HEK293T (cell line): ENCODE measurements at regions not wholly inside any gene's neighbourhood (a gene's known extent, or its start where the extent isn't known, plus 50 kb on each side); places are given as distances from the start of the nearest gene placed in this dataset.

Experiments
- CTCF ChIA-PET: fragments of 350-600 bp; formaldehyde crosslinking; extraction: SDS; loops from one replicate; lab custom pipeline; 2021; ENCODE audit warnings: antibody characterized with exemption, inconsistent platforms; lab: Yijun Ruan, JAX
- POLR2A ChIA-PET: fragments of 350-600 bp; formaldehyde crosslinking; extraction: SDS; loops from one replicate; lab custom pipeline; 2020; ENCODE audit warnings: antibody characterized with exemption, inconsistent platforms; lab: Yijun Ruan, JAX
- DNase-seq: peaks from one replicate; pipeline ENCODE4 v3.0.0; 2012; ENCODE audit warnings: mixed read lengths; ENCODE audit errors: extremely low spot score
- ARNT ChIP-seq: fragments of 450-650 bp; IDR thresholded peaks from 2 replicates; pipeline ENCODE4 v1.6.1; 2017; ENCODE audit warnings: mild to moderate bottlenecking
- BHLHE40 ChIP-seq: fragments of 450-650 bp; IDR thresholded peaks from 2 replicates; pipeline ENCODE4 v1.6.1; 2016; ENCODE audit warnings: mild to moderate bottlenecking, moderate library complexity, borderline replicate concordance
- CTBP1 ChIP-seq: fragments of 450-650 bp; IDR thresholded peaks from 2 replicates; pipeline ENCODE4 v1.6.1; 2016; ENCODE audit warnings: borderline replicate concordance
- ELF4 ChIP-seq: fragments of 450-650 bp; IDR thresholded peaks from 2 replicates; pipeline ENCODE4 v1.6.1; 2017; ENCODE audit warnings: antibody characterized with exemption
- FOXA1 ChIP-seq: fragments of 450-650 bp; IDR thresholded peaks from 2 replicates; pipeline ENCODE4 v1.6.1; 2016; ENCODE audit warnings: mild to moderate bottlenecking
- FOXK2 ChIP-seq: fragments of 450-650 bp; IDR thresholded peaks from 2 replicates; pipeline ENCODE4 v1.6.1; 2016; ENCODE audit warnings: mild to moderate bottlenecking
- FOXM1 ChIP-seq: fragments of 450-650 bp; IDR thresholded peaks from 2 replicates; pipeline ENCODE4 v1.6.1; 2017; ENCODE audit warnings: mild to moderate bottlenecking, borderline replicate concordance
- HDGF ChIP-seq: fragments of 450-650 bp; IDR thresholded peaks from 2 replicates; pipeline ENCODE4 v1.6.1; 2017; ENCODE audit warnings: antibody characterized with exemption, borderline replicate concordance
- L3MBTL2 ChIP-seq: fragments of 450-650 bp; conservative IDR thresholded peaks from 2 replicates; pipeline ENCODE4 v1.6.1; 2016; ENCODE audit warnings: mild to moderate bottlenecking
- LEF1 ChIP-seq: fragments of 450-650 bp; IDR thresholded peaks from 2 replicates; pipeline ENCODE4 v1.6.1; 2017; ENCODE audit warnings: mild to moderate bottlenecking, borderline replicate concordance
- NFRKB ChIP-seq: fragments of 450-650 bp; IDR thresholded peaks from 2 replicates; pipeline ENCODE4 v1.6.1; 2016; ENCODE audit warnings: mild to moderate bottlenecking, moderate library complexity
- PKNOX1 ChIP-seq: fragments of 450-650 bp; IDR thresholded peaks from 2 replicates; pipeline ENCODE4 v1.6.1; 2016
- SP1 ChIP-seq: fragments of 450-650 bp; IDR thresholded peaks from 2 replicates; pipeline ENCODE4 v1.6.1; 2017
- SUZ12 ChIP-seq: fragments of 450-650 bp; IDR thresholded peaks from 2 replicates; pipeline ENCODE4 v1.6.1; 2016; ENCODE audit warnings: mild to moderate bottlenecking
- TARDBP ChIP-seq: fragments of 450-650 bp; IDR thresholded peaks from 2 replicates; pipeline ENCODE4 v1.6.1; 2016
- ZNF384 ChIP-seq: fragments of 450-650 bp; IDR thresholded peaks from 2 replicates; pipeline ENCODE4 v1.6.1; 2016

GRCh38 chrX:34437586-34437985 is 219.5 kb downstream of the TMEM47 start:
- no peak for DNase-seq
- TF ChIP-seq FOXA1 (no peak), ELF4 (no peak), ZNF384 (no peak), CTBP1 (no peak), LEF1 (no peak), HDGF (no peak), ARNT (no peak), SUZ12 (no peak), SP1 (no peak)
- CTCF ChIA-PET = no interaction called here
- POLR2A ChIA-PET = no interaction called here

- ChIA-PET CTCF (no interaction called here), POLR2A (no interaction called here)
- DNase-seq = peak; percentile 28
Observed at GRCh38 chrX:34426334-34426733, 230.8 kb downstream of the TMEM47 start.

GRCh38 chrX:34406580-34406979 is 250.5 kb downstream of the TMEM47 start:
- ChIA-PET CTCF (no interaction called here), POLR2A (no interaction called here)
- DNase-seq = no peak
- TF ChIP-seq BHLHE40 (no peak), PKNOX1 (no peak), ZNF384 (no peak), SP1 (no peak), HDGF (no peak), L3MBTL2 (no peak), ELF4 (no peak), FOXM1 (no peak), SUZ12 (no peak), FOXK2 (no peak), LEF1 (no peak), NFRKB (no peak), CTBP1 (no peak), FOXA1 (no peak), ARNT (no peak), TARDBP (no peak)

More at GRCh38 chrX:34426334-34426733, 230.8 kb downstream of the TMEM47 start:
- no peak for TF ChIP-seq HDGF
- no peak for TF ChIP-seq ZNF384
- TF ChIP-seq FOXM1 = no peak
- no peak for TF ChIP-seq L3MBTL2
- TF ChIP-seq ARNT = no peak
- no peak for TF ChIP-seq CTBP1
- no peak for TF ChIP-seq TARDBP
- no peak for TF ChIP-seq SP1
- no peak for TF ChIP-seq FOXK2
- TF ChIP-seq SUZ12 = no peak
- no peak for TF ChIP-seq NFRKB
- TF ChIP-seq BHLHE40 = no peak
- no peak for TF ChIP-seq PKNOX1

GRCh38 chrX:34404386-34405070 is 252.6 kb downstream of the TMEM47 start:
- CTCF ChIA-PET = no interaction called here
- no peak for DNase-seq
- TF ChIP-seq FOXA1 (no peak), CTBP1 (no peak), PKNOX1 (no peak), HDGF (no peak), L3MBTL2 (no peak), BHLHE40 (no peak), ARNT (no peak), SUZ12 (no peak), FOXM1 (no peak), LEF1 (no peak), NFRKB (no peak), ZNF384 (no peak), TARDBP (no peak), ELF4 (no peak), SP1 (no peak), FOXK2 (no peak)
- POLR2A ChIA-PET = no interaction called here

GRCh38 chrX:34401411-34401810 is 255.7 kb downstream of the TMEM47 start:
- CTCF ChIA-PET = interaction anchor here (0.6 kb wide), 1 partner anchor 655 kb away, joined by 3 read pairs; no protein-coding TSS in a partner anchor
- POLR2A ChIA-PET = no interaction called here
- no peak for DNase-seq
- TF ChIP-seq SUZ12 (no peak), PKNOX1 (no peak), ELF4 (no peak), FOXM1 (no peak), HDGF (no peak), NFRKB (no peak), BHLHE40 (no peak), SP1 (no peak), ARNT (no peak), L3MBTL2 (no peak), LEF1 (no peak), CTBP1 (no peak), FOXA1 (no peak), ZNF384 (no peak), FOXK2 (no peak), TARDBP (no peak)
